ENCODE measurements at regions not wholly inside any gene's neighbourhood (a gene's known extent, or its start where the extent isn't known, plus 50 kb on each side); places are given as distances from the start of the nearest gene placed in this dataset.
"Not testable (repeated sequence)": the region's sequence is repeated elsewhere in the genome, so short reads cannot be mapped to it uniquely, and the experiment has no call there.

DNA sequence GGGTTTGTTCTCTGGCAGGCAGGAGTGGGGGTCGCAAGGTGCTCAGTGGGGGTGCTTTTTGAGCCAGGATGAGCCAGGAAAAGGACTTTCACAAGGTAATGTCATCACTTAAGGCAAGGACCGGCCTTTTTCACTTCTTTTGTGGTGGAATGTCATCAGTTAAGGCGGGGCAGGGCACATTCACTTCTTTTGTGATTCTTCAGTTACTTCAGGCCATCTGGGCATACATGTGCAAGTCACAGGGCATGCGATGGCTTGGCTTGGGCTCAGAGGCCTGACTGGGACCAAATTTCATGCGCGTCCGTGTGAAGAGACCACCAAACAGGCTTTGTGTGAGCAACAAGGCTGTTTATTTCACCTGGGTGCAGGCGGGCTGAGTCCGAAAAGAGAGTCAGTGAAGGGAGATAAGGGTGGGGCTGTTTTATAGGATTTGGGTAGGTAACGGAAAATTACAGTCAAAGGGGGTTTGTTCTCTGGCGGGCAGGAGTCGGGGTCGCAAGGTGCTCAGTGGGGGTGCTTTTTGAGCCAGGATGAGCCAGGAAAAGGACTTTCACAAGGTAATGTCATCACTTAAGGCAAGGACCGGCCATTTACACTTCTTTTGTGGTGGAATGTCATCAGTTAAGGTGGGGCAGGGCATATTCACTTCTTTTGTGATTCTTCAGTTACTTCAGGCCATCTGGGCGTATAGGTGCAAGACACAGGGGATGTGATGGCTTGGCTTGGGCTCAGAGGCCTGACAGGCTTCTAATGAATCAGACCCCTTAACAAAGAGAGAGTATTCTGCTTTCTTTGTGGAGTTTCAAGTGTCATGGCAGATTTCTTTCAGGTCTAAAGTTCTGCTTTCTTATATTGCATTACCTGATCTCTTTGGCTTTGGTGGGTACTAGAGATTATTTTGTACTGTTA lies 1030.6 kb downstream of the FAM133A start:
- H3K9ac ChIP-seq (replicated peaks in 1 of 4; ENCODE audit: extremely low read depth in 1 of 4, low read depth in 3 of 4, low read length in 3 of 4); H3K23ac ChIP-seq (ENCODE audit: insufficient read length); H3K56ac ChIP-seq (replicated peaks; ENCODE audit: insufficient read length, low read depth, low read length); H2AFZ ChIP-seq (ENCODE audit: low read length); H3K23me2 ChIP-seq (ENCODE audit: low read depth, low read length); DNase-seq (ENCODE audit: low read depth in 1 of 2, low spot score in 2 of 2); H3K79me1 ChIP-seq (ENCODE audit: low read depth, low read length); H2BK12ac ChIP-seq (ENCODE audit: low read depth, low read length); H2AK5ac ChIP-seq (ENCODE audit: low read depth, low read length); H4K91ac ChIP-seq (replicated peaks; ENCODE audit: insufficient read length, low read length); H3K18ac ChIP-seq (ENCODE audit: extremely low read depth, low read length); CTCF ChIA-PET (ENCODE audit: partially characterized antibody); H2BK15ac ChIP-seq (ENCODE audit: low read length); H4K5ac ChIP-seq (ENCODE audit: insufficient read length, low read depth, low read length); H4K20me1 ChIP-seq (replicated peaks in 1 of 2; ENCODE audit: control insufficient read depth in 1 of 2, insufficient read depth in 2 of 2, low read length in 2 of 2); H3K4me1 ChIP-seq (replicated peaks in 1 of 4; ENCODE audit: control insufficient read depth in 3 of 4, insufficient read depth in 4 of 4, low read length in 3 of 4); H3K27me3 ChIP-seq (replicated peaks in 1 of 4; ENCODE audit: control insufficient read depth in 3 of 4, extremely low read depth in 1 of 4, insufficient read depth in 3 of 4, low read length in 3 of 4); POLR2A ChIA-PET (ENCODE audit: partially characterized antibody); FAIRE-seq; H3K14ac ChIP-seq (ENCODE audit: insufficient read length); H3K4ac ChIP-seq (replicated peaks; ENCODE audit: insufficient read length, low read depth, low read length); H2BK120ac ChIP-seq (replicated peaks; ENCODE audit: low read depth, low read length); H4K8ac ChIP-seq (ENCODE audit: extremely low read depth, insufficient read depth, low read length); H2BK20ac ChIP-seq (ENCODE audit: low read length): not testable (repeated sequence)
- H3K79me2 ChIP-seq (ENCODE audit: control insufficient read depth in 1 of 2, insufficient read depth in 2 of 2, low read length in 2 of 2): peaks cover 0 to 23% of the 10 kb centered on the region in 2 experiments; a peak in 1 of 4 replicates
- peak overlapping the region; percentile 8 to 73; a peak in 2 of 4 replicates for H3K4me2 ChIP-seq (ENCODE audit: insufficient read depth in 1 of 2, low read depth in 2 of 2, low read length in 2 of 2)
- H3K9me3 ChIP-seq (ENCODE audit: insufficient read depth in 2 of 2, low read depth in 1 of 2, low read length in 1 of 2): peaks cover 16 to 19% of the 10 kb centered on the region in 2 experiments
- peaks cover 0 to 29% (median 4%) of the 10 kb centered on the region in 4 experiments; a peak in 2 of 8 replicates for H3K36me3 ChIP-seq (ENCODE audit: control insufficient read depth in 2 of 4, insufficient read depth in 4 of 4, low read length in 3 of 4)
- WGBS, 2 experiments (ENCODE audit: extremely low coverage in 1 of 2, insufficient coverage in 1 of 2, insufficient read length in 1 of 2, insufficient replicate concordance in 2 of 2, low coverage in 1 of 2, low lambda C conversion rate in 2 of 2, missing lambda C conversion rate in 1 of 2): 19% methylated on average over 13 of the region's 15 CpGs; no CpG with 5 or more reads in 1 of the 2 experiments
- H3K4me3 ChIP-seq (ENCODE audit: extremely low read depth in 1 of 4, insufficient read depth in 2 of 4, low read depth in 3 of 4, low read length in 4 of 4): peak overlapping the region in 2 of 4 experiments; percentile 23 to 46; a peak in 2 of 8 replicates
- peak overlapping the region; percentile 52; the same call in 1 of the 2 replicates for H3K27ac ChIP-seq (ENCODE audit: low read depth, low read length)
- H2BK5ac ChIP-seq (ENCODE audit: low read depth, low read length): peak overlapping the region; percentile 85; the same call in 1 of the 2 replicates
- peak in 1 of 2 experiments; percentile 30; a peak in 1 of 3 replicates for TF ChIP-seq POLR2A (IDR thresholded peaks at IDR 0.05; ENCODE audit: control extremely low read depth in 1 of 2, low read depth in 2 of 2, low read length in 2 of 2)

Measured in H1 (cell line).